ENCODE measurements at regions not wholly inside any gene's neighbourhood (a gene's known extent, or its start where the extent isn't known, plus 50 kb on each side); places are given as distances from the start of the nearest gene placed in this dataset.

- DNase-seq (ENCODE audit: extremely low spot score in 2 of 2) = no peak
- no peak for TF ChIP-seq POLR2AphosphoS5 (IDR thresholded peaks at IDR 0.05; ENCODE audit: insufficient read depth in 1 of 2, low read depth in 1 of 2)
- no peak for TF ChIP-seq CTCF (IDR thresholded peaks at IDR 0.05)
- no peak for TF ChIP-seq POLR2A (IDR thresholded peaks at IDR 0.05)
These were observed 1062.5 kb downstream of the ADGRL3 start for GRCh38 chr4:62262676-62263075.

GRCh38 chr4:62260254-62260653 is 1060.1 kb downstream of the ADGRL3 start:
- H3K36me3 ChIP-seq = no peaks in the 10 kb centered on the region
- H3K4me3 ChIP-seq = no peak overlapping the region
- DNase-seq (ENCODE audit: extremely low spot score in 2 of 2) = no peak
- no peaks in the 10 kb centered on the region for H3K9me3 ChIP-seq
- no peak for TF ChIP-seq CTCF (IDR thresholded peaks at IDR 0.05)
- no peak for TF ChIP-seq POLR2AphosphoS5 (IDR thresholded peaks at IDR 0.05; ENCODE audit: insufficient read depth in 1 of 2, low read depth in 1 of 2)
- TF ChIP-seq POLR2A (IDR thresholded peaks at IDR 0.05) = no peak
- no peaks in the 10 kb centered on the region for H3K27me3 ChIP-seq
- no peak overlapping the region for H3K27ac ChIP-seq
- no peaks in the 10 kb centered on the region for H3K4me1 ChIP-seq
- intact Hi-C loops (cut with DNase I) = loop anchor here (5.0 kb wide), 1 partner anchor 1823 kb away; no protein-coding TSS in a partner anchor

More at GRCh38 chr4:62262676-62263075, 1062.5 kb downstream of the ADGRL3 start:
- Histone ChIP-seq H3K4me1 (no peaks in the 10 kb centered on the region), H3K27ac (no peak overlapping the region), H3K4me3 (no peak overlapping the region), H3K27me3 (no peaks in the 10 kb centered on the region), H3K36me3 (no peaks in the 10 kb centered on the region), H3K9me3 (no peaks in the 10 kb centered on the region)
- intact Hi-C loops (cut with DNase I) = loop anchor here (5.0 kb wide), 1 partner anchor 1825 kb away; no protein-coding TSS in a partner anchor

GRCh38 chr4:62256479-62256878 is 1056.4 kb downstream of the ADGRL3 start:
- Histone ChIP-seq H3K9me3 (no peaks in the 10 kb centered on the region), H3K4me3 (no peak overlapping the region), H3K27me3 (no peaks in the 10 kb centered on the region), H3K36me3 (no peaks in the 10 kb centered on the region), H3K4me1 (no peaks in the 10 kb centered on the region), H3K27ac (no peak overlapping the region)
- no peak for DNase-seq (ENCODE audit: extremely low spot score in 2 of 2)
- intact Hi-C loops (cut with DNase I) = no loop called here
- no peak for TF ChIP-seq POLR2AphosphoS5 (IDR thresholded peaks at IDR 0.05; ENCODE audit: insufficient read depth in 1 of 2, low read depth in 1 of 2)
- TF ChIP-seq POLR2A (IDR thresholded peaks at IDR 0.05) = no peak
- no peak for TF ChIP-seq CTCF (IDR thresholded peaks at IDR 0.05)

- no peaks in the 10 kb centered on the region for H3K9me3 ChIP-seq
- intact Hi-C loops (cut with DNase I) = no loop called here
- no peak overlapping the region for H3K4me3 ChIP-seq
- no peak overlapping the region for H3K27ac ChIP-seq
- TF ChIP-seq POLR2A (IDR thresholded peaks at IDR 0.05) (no peak), CTCF (IDR thresholded peaks at IDR 0.05) (no peak), POLR2AphosphoS5 (IDR thresholded peaks at IDR 0.05; ENCODE audit: insufficient read depth in 1 of 2, low read depth in 1 of 2) (no peak)
- H3K27me3 ChIP-seq = no peaks in the 10 kb centered on the region
- no peak for DNase-seq (ENCODE audit: extremely low spot score in 2 of 2)
- no peaks in the 10 kb centered on the region for H3K36me3 ChIP-seq
- H3K4me1 ChIP-seq = no peaks in the 10 kb centered on the region
These were observed 1052.6 kb downstream of the ADGRL3 start for GRCh38 chr4:62252728-62253127.

GRCh38 chr4:62250100-62250499 is 1050.0 kb downstream of the ADGRL3 start:
- no peaks in the 10 kb centered on the region for H3K4me1 ChIP-seq
- H3K36me3 ChIP-seq = no peaks in the 10 kb centered on the region
- H3K9me3 ChIP-seq = no peaks in the 10 kb centered on the region
- no peak for DNase-seq (ENCODE audit: extremely low spot score in 2 of 2)
- intact Hi-C loops (cut with DNase I) = no loop called here
- no peaks in the 10 kb centered on the region for H3K27me3 ChIP-seq
- no peak overlapping the region for H3K4me3 ChIP-seq
- no peak for TF ChIP-seq CTCF (IDR thresholded peaks at IDR 0.05)
- TF ChIP-seq POLR2A (IDR thresholded peaks at IDR 0.05) = no peak
- no peak for TF ChIP-seq POLR2AphosphoS5 (IDR thresholded peaks at IDR 0.05; ENCODE audit: insufficient read depth in 1 of 2, low read depth in 1 of 2)
- H3K27ac ChIP-seq = no peak overlapping the region
